ENCODE measurements at regions not wholly inside any gene's neighbourhood (a gene's known extent, or its start where the extent isn't known, plus 50 kb on each side); places are given as distances from the start of the nearest gene placed in this dataset.

DNA sequence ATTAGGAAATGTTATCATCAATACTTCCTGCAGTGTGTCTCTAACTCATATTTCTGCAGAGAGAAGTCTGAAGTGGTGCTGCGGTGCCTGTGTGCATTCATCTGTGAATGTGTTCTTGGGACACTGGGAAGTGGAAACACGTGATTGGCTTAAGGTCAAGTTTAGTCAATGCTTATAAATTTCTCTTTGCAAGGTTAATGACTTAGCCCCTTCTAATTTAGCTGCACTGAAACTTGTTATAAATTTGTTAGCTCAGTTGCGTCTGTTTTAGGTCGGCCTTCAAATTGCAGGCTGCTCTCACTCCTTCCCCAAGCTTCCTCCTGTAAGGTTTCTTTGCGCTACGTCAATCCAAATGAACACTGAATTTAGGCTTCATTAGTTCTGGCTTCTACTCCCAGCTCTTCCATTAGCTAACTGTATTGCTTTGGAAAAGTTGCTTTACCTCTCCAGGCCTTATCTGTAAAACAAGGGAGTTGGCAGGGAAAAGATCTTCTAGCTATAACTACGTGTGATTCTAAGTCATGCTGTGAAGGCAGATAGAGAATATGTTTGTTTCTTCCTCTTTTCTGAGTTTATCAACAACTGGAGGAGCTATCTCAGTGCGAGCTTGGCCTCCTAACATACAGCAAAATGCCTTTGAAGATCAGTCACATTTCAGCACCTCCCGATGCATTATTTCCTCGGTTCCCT, 341.8 kb downstream of the NFIB start:
- no peak for TF ChIP-seq POLR2A (IDR thresholded peaks at IDR 0.05)
- TF ChIP-seq, protein P1, sequence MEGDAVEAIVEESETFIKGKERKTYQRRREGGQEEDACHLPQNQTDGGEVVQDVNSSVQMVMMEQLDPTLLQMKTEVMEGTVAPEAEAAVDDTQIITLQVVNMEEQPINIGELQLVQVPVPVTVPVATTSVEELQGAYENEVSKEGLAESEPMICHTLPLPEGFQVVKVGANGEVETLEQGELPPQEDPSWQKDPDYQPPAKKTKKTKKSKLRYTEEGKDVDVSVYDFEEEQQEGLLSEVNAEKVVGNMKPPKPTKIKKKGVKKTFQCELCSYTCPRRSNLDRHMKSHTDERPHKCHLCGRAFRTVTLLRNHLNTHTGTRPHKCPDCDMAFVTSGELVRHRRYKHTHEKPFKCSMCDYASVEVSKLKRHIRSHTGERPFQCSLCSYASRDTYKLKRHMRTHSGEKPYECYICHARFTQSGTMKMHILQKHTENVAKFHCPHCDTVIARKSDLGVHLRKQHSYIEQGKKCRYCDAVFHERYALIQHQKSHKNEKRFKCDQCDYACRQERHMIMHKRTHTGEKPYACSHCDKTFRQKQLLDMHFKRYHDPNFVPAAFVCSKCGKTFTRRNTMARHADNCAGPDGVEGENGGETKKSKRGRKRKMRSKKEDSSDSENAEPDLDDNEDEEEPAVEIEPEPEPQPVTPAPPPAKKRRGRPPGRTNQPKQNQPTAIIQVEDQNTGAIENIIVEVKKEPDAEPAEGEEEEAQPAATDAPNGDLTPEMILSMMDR (IDR thresholded peaks at IDR 0.05) = no peak

Data from thyroid gland (tissue), 4 donors.